ENCODE measurements at regions not wholly inside any gene's neighbourhood (a gene's known extent, or its start where the extent isn't known, plus 50 kb on each side); places are given as distances from the start of the nearest gene placed in this dataset.

DNA sequence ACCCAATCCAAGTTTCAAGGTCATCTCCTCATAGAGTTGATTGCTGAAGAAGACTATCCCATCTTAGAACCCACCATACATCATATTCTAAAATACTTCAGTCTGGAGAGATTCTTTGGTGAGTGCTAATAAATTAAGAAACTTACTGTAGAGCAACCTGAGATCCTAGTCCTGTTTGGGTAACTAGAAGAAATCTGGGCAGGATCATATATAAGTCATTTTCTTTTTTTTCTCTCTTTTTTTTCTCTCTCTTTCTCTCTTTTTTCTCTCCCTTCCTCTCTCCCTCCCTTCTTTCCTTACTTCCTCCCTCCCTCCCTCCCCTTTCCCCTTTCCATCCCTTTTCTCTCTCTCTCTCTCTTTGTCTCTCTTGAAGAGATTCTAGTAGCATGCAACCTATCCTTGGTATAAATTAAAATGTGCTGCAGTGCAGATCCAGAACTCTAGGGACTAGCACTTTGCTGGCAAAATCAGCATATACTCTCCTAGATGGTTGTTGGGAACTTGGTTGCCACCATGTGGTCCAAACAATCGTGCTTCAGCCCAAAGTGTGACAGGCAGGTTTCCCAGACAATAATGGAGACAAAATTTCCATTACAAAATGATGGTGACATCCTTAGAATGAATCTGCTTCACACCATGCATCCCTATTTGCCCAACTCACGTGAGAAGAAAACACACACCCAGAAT is 399.4 kb upstream of the CELF4 start:
- WGBS: 67% methylated on average over 2 of the region's 2 CpGs
- Histone ChIP-seq H3K4me3 (ENCODE audit: low read length) (no peak overlapping the region), H3K27ac (ENCODE audit: low read depth, low read length) (no peak overlapping the region), H3K9ac (ENCODE audit: low read depth, low read length) (no peak overlapping the region), H3K36me3 (ENCODE audit: insufficient read depth, low read length) (no peaks in the 10 kb centered on the region), H3K4me1 (ENCODE audit: insufficient read depth, low read length) (no peaks in the 10 kb centered on the region), H3K9me3 (ENCODE audit: insufficient read depth, low read depth, low read length) (0 out of 2 replicates have a peak, but pooled peaks cover 2% of the 10 kb centered on the region), H3K27me3 (ENCODE audit: insufficient read depth, low read length) (no peaks in the 10 kb centered on the region)

DNA sequence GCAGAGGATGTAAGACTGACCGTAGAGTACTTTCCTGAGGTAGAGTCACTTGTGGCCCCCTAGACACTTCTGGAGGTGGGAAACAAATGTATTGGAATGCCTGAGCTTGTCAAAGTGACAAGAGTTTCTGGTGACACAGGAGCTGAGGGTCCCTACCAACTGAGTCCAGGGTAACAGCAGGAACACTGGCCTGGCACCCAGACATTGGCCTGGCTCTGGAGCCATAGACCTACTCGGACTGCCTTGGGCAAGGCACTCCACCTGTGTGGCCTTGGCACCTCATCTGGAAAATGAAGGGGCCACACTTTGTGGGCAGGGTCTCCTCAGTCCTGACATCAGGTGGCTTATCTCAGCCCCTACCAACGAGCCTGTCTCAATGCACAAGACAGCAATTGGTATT is 398.2 kb upstream of the CELF4 start:
- no peaks in the 10 kb centered on the region for H3K36me3 ChIP-seq (ENCODE audit: insufficient read depth, low read length)
- H3K9ac ChIP-seq (ENCODE audit: low read depth, low read length): no peak overlapping the region
- H3K4me1 ChIP-seq (ENCODE audit: insufficient read depth, low read length): no peaks in the 10 kb centered on the region
- no peak overlapping the region for H3K27ac ChIP-seq (ENCODE audit: low read depth, low read length)
- H3K4me3 ChIP-seq (ENCODE audit: low read length): no peak overlapping the region
- 97% methylated on average over 3 of the region's 3 CpGs for WGBS
- 0 out of 2 replicates have a peak, but pooled peaks cover 2% of the 10 kb centered on the region for H3K9me3 ChIP-seq (ENCODE audit: insufficient read depth, low read depth, low read length)
- no peaks in the 10 kb centered on the region for H3K27me3 ChIP-seq (ENCODE audit: insufficient read depth, low read length)

DNA sequence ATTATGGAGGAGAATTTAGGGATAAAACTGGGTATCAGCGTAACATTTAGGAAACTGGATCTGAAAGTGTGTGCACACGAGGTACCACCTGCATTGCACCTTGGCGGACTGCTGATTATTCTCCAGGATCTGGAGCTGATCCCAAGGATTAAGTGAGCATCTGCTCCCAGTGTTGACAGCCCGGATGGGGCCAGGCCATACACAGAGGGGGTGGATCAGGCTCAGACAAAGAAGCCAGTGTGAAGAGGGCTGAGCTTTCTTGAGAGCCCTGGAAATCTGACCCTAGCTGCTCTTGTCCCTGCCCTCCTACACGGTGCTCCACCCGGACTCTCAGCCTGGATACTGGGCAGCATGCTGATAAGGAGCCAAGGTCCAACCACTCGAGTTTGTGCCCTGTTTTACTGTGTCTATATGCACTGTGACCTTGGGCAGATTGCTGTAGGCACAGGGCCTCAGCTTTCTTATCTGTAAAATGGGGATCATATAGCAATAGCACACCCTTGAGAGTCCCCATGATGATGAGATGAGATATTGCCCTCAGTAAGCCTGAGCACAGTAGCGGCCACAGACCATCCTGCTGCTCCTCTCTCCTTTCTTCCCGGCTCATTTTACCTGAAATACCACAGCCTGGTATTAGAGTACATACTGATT is 396.8 kb upstream of the CELF4 start:
- Histone ChIP-seq H3K9me3 (ENCODE audit: insufficient read depth, low read depth, low read length) (0 out of 2 replicates have a peak, but pooled peaks cover 2% of the 10 kb centered on the region), H3K27me3 (ENCODE audit: insufficient read depth, low read length) (no peaks in the 10 kb centered on the region), H3K9ac (ENCODE audit: low read depth, low read length) (no peak overlapping the region), H3K4me3 (ENCODE audit: low read length) (no peak overlapping the region), H3K4me1 (ENCODE audit: insufficient read depth, low read length) (no peaks in the 10 kb centered on the region), H3K27ac (ENCODE audit: low read depth, low read length) (no peak overlapping the region), H3K36me3 (ENCODE audit: insufficient read depth, low read length) (no peaks in the 10 kb centered on the region)
- WGBS: 81% methylated on average over 9 of the region's 9 CpGs

- 95% methylated on average over 2 of the region's 3 CpGs for WGBS
- Histone ChIP-seq H3K4me1 (ENCODE audit: insufficient read depth, low read length) (no peaks in the 10 kb centered on the region; the same call in 1 of the 2 replicates), H3K36me3 (ENCODE audit: insufficient read depth, low read length) (no peaks in the 10 kb centered on the region), H3K27me3 (ENCODE audit: insufficient read depth, low read length) (no peaks in the 10 kb centered on the region), H3K9me3 (ENCODE audit: insufficient read depth, low read depth, low read length) (0 out of 2 replicates have a peak, but pooled peaks cover 2% of the 10 kb centered on the region), H3K4me3 (ENCODE audit: low read length) (no peak overlapping the region), H3K27ac (ENCODE audit: low read depth, low read length) (no peak overlapping the region), H3K9ac (ENCODE audit: low read depth, low read length) (no peak overlapping the region)
Observed at GRCh38 chr18:37958499-37958898, 392.9 kb upstream of the CELF4 start.

DNA sequence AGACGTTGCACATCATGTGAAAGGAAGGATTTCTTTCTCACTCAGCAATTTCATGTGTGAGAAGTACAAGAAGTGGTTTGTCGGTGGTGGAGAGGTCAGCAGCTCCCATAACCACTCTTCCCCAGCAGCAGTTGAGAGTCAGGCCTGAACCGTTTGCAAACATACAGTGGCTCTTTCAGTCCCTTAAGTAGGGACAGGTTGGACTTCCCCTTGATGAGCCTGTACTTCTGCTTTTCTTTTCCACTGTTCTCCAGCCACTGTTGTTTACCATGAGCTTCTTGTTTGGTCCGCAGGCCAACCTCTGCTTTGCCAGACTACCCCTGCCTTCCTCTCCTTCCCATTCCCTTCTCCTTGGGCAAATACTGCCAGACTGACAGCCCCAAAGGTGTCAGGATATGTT is 391.3 kb upstream of the CELF4 start:
- H3K4me1 ChIP-seq (ENCODE audit: insufficient read depth, low read length): no peaks in the 10 kb centered on the region; the same call in 1 of the 2 replicates
- no peaks in the 10 kb centered on the region for H3K36me3 ChIP-seq (ENCODE audit: insufficient read depth, low read length)
- H3K27ac ChIP-seq (ENCODE audit: low read depth, low read length): no peak overlapping the region
- H3K9me3 ChIP-seq (ENCODE audit: insufficient read depth, low read depth, low read length): 0 out of 2 replicates have a peak, but pooled peaks cover 2% of the 10 kb centered on the region
- H3K4me3 ChIP-seq (ENCODE audit: low read length): no peak overlapping the region
- no peaks in the 10 kb centered on the region for H3K27me3 ChIP-seq (ENCODE audit: insufficient read depth, low read length)
- H3K9ac ChIP-seq (ENCODE audit: low read depth, low read length): no peak overlapping the region
- 93% methylated on average over 4 of the region's 4 CpGs for WGBS

DNA sequence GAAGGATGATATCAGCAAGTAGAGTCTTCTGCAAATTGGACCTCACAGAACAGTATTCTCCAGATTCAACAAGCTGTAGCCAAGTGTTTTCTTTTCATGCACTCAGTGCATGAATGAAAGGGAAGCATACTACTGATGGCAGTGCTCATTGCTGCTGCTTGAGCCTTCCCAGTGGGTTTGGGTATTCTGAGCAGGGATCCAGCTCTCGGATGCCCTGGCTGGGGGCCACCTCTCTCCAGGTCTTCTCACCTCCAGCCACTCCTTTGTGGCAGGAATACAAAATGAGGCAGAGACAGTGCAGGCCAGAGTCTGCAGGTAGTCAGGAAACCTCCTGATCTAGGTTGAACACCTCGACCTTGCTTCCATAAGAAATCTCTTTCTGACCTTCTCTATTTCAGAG is 390.4 kb upstream of the CELF4 start:
- H3K27ac ChIP-seq (ENCODE audit: low read depth, low read length): no peak overlapping the region
- 94% methylated on average over 2 of the region's 2 CpGs for WGBS

GRCh38 chr18:37955201-37955600 is 389.6 kb upstream of the CELF4 start:
- Histone ChIP-seq H3K27ac (ENCODE audit: low read depth, low read length) (no peak overlapping the region), H3K9ac (ENCODE audit: low read depth, low read length) (no peak overlapping the region), H3K27me3 (ENCODE audit: insufficient read depth, low read length) (no peaks in the 10 kb centered on the region), H3K4me1 (ENCODE audit: insufficient read depth, low read length) (no peaks in the 10 kb centered on the region; the same call in 1 of the 2 replicates), H3K36me3 (ENCODE audit: insufficient read depth, low read length) (no peaks in the 10 kb centered on the region), H3K9me3 (ENCODE audit: insufficient read depth, low read depth, low read length) (no peaks in the 10 kb centered on the region), H3K4me3 (ENCODE audit: low read length) (no peak overlapping the region)
- 97% methylated on average over 2 of the region's 2 CpGs for WGBS

More for the DNA sequence above, 390.4 kb upstream of the CELF4 start:
- H3K4me1 ChIP-seq (ENCODE audit: insufficient read depth, low read length): no peaks in the 10 kb centered on the region; the same call in 1 of the 2 replicates
- 0 out of 2 replicates have a peak, but pooled peaks cover 2% of the 10 kb centered on the region for H3K9me3 ChIP-seq (ENCODE audit: insufficient read depth, low read depth, low read length)
- H3K4me3 ChIP-seq (ENCODE audit: low read length): no peak overlapping the region
- H3K36me3 ChIP-seq (ENCODE audit: insufficient read depth, low read length): no peaks in the 10 kb centered on the region
- no peak overlapping the region for H3K9ac ChIP-seq (ENCODE audit: low read depth, low read length)
- no peaks in the 10 kb centered on the region for H3K27me3 ChIP-seq (ENCODE audit: insufficient read depth, low read length)

- H3K36me3 ChIP-seq (ENCODE audit: insufficient read depth, low read length): no peaks in the 10 kb centered on the region
- no peak overlapping the region for H3K27ac ChIP-seq (ENCODE audit: low read depth, low read length)
- H3K27me3 ChIP-seq (ENCODE audit: insufficient read depth, low read length): no peaks in the 10 kb centered on the region
- H3K4me3 ChIP-seq (ENCODE audit: low read length): no peak overlapping the region
- H3K4me1 ChIP-seq (ENCODE audit: insufficient read depth, low read length): no peaks in the 10 kb centered on the region; the same call in 1 of the 2 replicates
- H3K9ac ChIP-seq (ENCODE audit: low read depth, low read length): no peak overlapping the region
- no peaks in the 10 kb centered on the region for H3K9me3 ChIP-seq (ENCODE audit: insufficient read depth, low read depth, low read length)
- WGBS: 90% methylated on average over 2 of the region's 2 CpGs
Observed at GRCh38 chr18:37953876-37954275, 388.3 kb upstream of the CELF4 start.

GRCh38 chr18:37948471-37948870 is 382.9 kb upstream of the CELF4 start:
- WGBS: 98% methylated on average over 3 of the region's 3 CpGs
- Histone ChIP-seq H3K9ac (ENCODE audit: low read depth, low read length) (no peak overlapping the region), H3K27me3 (ENCODE audit: insufficient read depth, low read length) (no peaks in the 10 kb centered on the region), H3K36me3 (ENCODE audit: insufficient read depth, low read length) (no peaks in the 10 kb centered on the region), H3K9me3 (ENCODE audit: insufficient read depth, low read depth, low read length) (no peaks in the 10 kb centered on the region), H3K4me3 (ENCODE audit: low read length) (no peak overlapping the region), H3K4me1 (ENCODE audit: insufficient read depth, low read length) (no peaks in the 10 kb centered on the region), H3K27ac (ENCODE audit: low read depth, low read length) (no peak overlapping the region)

- no peak overlapping the region for H3K27ac ChIP-seq (ENCODE audit: low read depth, low read length)
- H3K36me3 ChIP-seq (ENCODE audit: insufficient read depth, low read length): no peaks in the 10 kb centered on the region
- H3K27me3 ChIP-seq (ENCODE audit: insufficient read depth, low read length): no peaks in the 10 kb centered on the region
- no peaks in the 10 kb centered on the region for H3K9me3 ChIP-seq (ENCODE audit: insufficient read depth, low read depth, low read length)
- no peak overlapping the region for H3K4me3 ChIP-seq (ENCODE audit: low read length)
- WGBS: 62% methylated on average over 4 of the region's 4 CpGs
- no peak overlapping the region for H3K9ac ChIP-seq (ENCODE audit: low read depth, low read length)
- no peaks in the 10 kb centered on the region for H3K4me1 ChIP-seq (ENCODE audit: insufficient read depth, low read length)
Observed at GRCh38 chr18:37946324-37946723, 380.7 kb upstream of the CELF4 start.

DNA sequence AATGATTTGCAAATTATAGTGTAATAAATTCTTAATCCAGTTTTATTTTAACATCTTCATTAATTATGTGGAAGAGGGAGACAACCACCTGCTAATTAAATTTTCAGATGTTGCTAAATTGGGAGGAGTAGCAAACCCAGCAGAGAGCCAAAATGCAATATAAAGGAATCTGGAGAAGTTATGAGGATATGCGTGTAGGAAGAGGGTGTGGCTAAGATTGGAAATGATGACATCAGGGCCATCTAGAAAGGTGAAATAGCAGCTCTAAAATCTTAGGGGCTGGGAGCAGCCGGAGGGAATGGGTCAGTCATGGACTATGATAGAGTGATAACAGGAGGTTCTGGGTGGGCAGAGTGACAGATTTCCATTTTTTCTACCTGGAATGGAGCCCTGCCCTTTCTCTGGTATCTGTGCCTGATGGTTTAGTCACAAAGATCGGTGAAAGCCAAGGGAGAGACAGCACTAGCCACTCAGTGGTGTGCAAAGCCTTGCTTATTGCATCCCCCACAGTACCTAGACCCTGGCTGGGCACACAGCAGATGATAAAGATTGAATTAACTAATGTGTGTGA is 379.2 kb upstream of the CELF4 start:
- H3K4me1 ChIP-seq (ENCODE audit: insufficient read depth, low read length): no peaks in the 10 kb centered on the region
- H3K27ac ChIP-seq (ENCODE audit: low read depth, low read length): no peak overlapping the region
- WGBS: 94% methylated on average over 3 of the region's 3 CpGs
- no peak overlapping the region for H3K9ac ChIP-seq (ENCODE audit: low read depth, low read length)
- H3K4me3 ChIP-seq (ENCODE audit: low read length): no peak overlapping the region
- no peaks in the 10 kb centered on the region for H3K36me3 ChIP-seq (ENCODE audit: insufficient read depth, low read length)
- H3K9me3 ChIP-seq (ENCODE audit: insufficient read depth, low read depth, low read length): no peaks in the 10 kb centered on the region
- H3K27me3 ChIP-seq (ENCODE audit: insufficient read depth, low read length): no peaks in the 10 kb centered on the region
